Muscle layer of duodenum (tissue), 2 donors: ENCODE measurements at regions not wholly inside any gene's neighbourhood (a gene's known extent, or its start where the extent isn't known, plus 50 kb on each side); places are given as distances from the start of the nearest gene placed in this dataset.

Experiments used
- H3K27ac ChIP-seq: one replicate; pipeline ENCODE4 v1.7.0; 2013; ENCODE audit warnings: mild to moderate bottlenecking, low read length
- H3K27me3 ChIP-seq: one replicate; pipeline ENCODE4 v1.7.0; 2013; ENCODE audit warnings: low read depth, mild to moderate bottlenecking, control low read depth, low read length
- H3K36me3 ChIP-seq, 2 donors: one replicate each; pipeline ENCODE4 v1.7.0; 2013; ENCODE audit warnings: low read length in 2 of 2, control low read depth in 1 of 2, mild to moderate bottlenecking in 1 of 2; ENCODE audit not compliant: insufficient read depth in 2 of 2, control insufficient read depth in 1 of 2
- H3K4me1 ChIP-seq, 2 donors: one replicate each; pipeline ENCODE4 v1.7.0; 2013; ENCODE audit warnings: low read length in 2 of 2, mild to moderate bottlenecking in 2 of 2, control low read depth in 1 of 2, moderate library complexity in 1 of 2; ENCODE audit not compliant: insufficient read depth in 2 of 2, control insufficient read depth in 1 of 2
- H3K4me3 ChIP-seq, 2 donors: one replicate each; pipeline ENCODE4 v1.7.0; 2013; ENCODE audit warnings: low read length in 2 of 2, low read depth in 1 of 2, mild to moderate bottlenecking in 1 of 2
- H3K9me3 ChIP-seq, 2 donors: one replicate each; pipeline ENCODE4 v1.7.0; 2013; ENCODE audit warnings: low read length in 2 of 2, control low read depth in 1 of 2, mild to moderate bottlenecking in 1 of 2; ENCODE audit not compliant: control insufficient read depth in 1 of 2
- donor health status: healthy.

DNA sequence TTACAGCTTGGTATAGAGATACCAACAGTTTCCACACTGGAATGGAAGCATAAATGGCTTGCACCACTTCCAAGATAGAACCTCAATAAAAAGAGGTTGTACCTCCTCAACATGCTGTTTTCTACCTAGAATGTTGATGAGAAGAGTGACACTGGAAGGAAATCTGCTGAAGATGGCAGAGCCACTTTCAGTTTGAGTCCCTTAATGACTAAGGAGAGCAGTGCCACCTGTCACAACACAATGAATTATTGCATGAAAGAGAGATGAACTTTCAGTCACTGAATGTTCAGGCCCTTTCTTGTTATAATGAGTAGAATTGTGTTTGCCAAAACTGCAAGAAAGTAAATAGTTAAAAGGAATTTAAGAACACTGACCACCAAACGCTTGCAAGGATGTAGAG is 958.5 kb downstream of the DTWD2 start:
- Histone ChIP-seq H3K4me1 (no peaks in the 10 kb centered on the region), H3K27ac (no peak overlapping the region), H3K4me3 (no peak overlapping the region), H3K9me3 (no peaks in the 10 kb centered on the region), H3K36me3 (no peaks in the 10 kb centered on the region), H3K27me3 (no peaks in the 10 kb centered on the region)

DNA sequence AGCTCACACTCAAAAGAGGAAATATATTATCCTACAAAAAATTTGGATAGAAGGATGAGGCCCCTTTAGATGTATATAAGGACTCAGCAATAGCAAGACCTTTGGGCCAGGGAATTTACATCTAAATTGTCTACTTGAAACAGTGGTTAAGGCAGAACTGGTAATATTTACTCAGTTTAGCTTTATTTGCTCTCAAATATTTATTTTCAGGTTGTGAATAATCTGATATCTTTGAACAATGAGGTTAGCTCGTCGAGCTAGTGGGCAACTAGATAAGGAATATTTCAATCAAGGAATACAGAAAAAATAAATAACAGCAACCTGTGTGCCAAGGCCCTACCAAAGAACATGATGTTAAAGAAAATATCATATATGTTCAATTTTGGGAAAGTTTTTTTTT is 966.3 kb downstream of the DTWD2 start:
- Histone ChIP-seq H3K27ac (no peak overlapping the region), H3K4me3 (no peak overlapping the region), H3K36me3 (no peaks in the 10 kb centered on the region), H3K9me3 (no peaks in the 10 kb centered on the region), H3K27me3 (no peaks in the 10 kb centered on the region), H3K4me1 (no peaks in the 10 kb centered on the region)

DNA sequence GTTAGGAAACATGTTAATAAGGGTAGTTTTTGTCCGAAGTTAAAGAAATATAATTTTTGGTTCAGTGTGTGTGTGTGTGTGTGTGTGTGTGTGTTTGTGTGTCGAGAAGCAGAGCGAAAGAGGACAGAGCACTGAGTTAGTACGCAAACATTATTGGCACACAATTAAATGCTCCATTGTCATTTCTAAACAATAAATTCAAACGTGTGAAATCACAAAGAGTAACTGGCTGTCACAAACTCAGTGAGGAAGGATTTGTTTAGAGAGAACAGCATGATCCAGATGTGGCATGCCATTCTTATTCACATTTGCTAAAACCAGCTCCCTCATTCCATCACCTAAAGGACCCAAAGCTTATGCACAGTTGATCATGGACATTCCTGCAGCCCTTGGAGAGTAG is 970.8 kb downstream of the DTWD2 start:
- no peaks in the 10 kb centered on the region for H3K4me1 ChIP-seq
- no peak overlapping the region for H3K4me3 ChIP-seq
- H3K9me3 ChIP-seq, result no peaks in the 10 kb centered on the region
- no peak overlapping the region for H3K27ac ChIP-seq
- no peaks in the 10 kb centered on the region for H3K27me3 ChIP-seq
- no peaks in the 10 kb centered on the region for H3K36me3 ChIP-seq

DNA sequence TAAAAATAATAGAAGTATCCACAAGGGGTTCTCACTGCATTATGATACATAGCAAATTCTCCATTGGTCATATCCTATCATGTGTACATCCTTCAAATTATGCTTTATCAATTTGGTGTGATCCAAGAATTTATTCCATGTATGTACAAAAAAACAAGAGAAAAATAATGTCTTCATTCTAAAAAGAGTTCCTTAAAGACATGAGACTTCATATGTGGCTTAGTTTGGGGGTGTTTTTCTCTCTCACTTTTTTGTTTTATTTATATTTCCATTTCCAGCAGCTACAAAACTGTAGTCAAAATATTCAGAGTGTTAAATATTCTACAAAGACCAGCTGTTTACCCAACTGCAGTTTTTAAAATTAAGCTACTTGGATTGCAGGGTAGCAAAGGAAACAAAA is 972.0 kb downstream of the DTWD2 start:
- no peak overlapping the region for H3K27ac ChIP-seq
- H3K27me3 ChIP-seq, result no peaks in the 10 kb centered on the region
- H3K36me3 ChIP-seq, result no peaks in the 10 kb centered on the region
- H3K4me3 ChIP-seq, result no peak overlapping the region
- no peaks in the 10 kb centered on the region for H3K4me1 ChIP-seq
- no peaks in the 10 kb centered on the region for H3K9me3 ChIP-seq

DNA sequence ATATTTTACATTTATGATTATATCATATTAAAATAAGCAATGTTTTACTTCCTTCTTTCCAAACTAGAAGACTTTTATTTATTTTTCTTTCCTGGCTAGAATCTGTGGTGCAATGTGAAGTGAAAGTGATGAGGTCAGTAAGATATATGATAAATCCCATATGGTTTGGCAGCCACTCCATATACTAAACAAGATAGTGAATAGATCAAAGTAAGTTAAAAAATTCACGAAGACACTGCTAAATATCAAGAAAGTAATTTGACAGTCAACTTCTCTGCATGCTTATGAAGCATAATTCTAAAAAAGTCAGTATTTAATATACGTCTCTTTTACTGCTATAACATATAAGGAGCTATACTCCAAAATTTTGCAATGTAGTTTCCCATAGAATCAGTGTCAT is 972.8 kb downstream of the DTWD2 start:
- Histone ChIP-seq H3K4me3 (no peak overlapping the region), H3K9me3 (no peaks in the 10 kb centered on the region), H3K4me1 (no peaks in the 10 kb centered on the region), H3K36me3 (no peaks in the 10 kb centered on the region), H3K27ac (no peak overlapping the region), H3K27me3 (no peaks in the 10 kb centered on the region)

DNA sequence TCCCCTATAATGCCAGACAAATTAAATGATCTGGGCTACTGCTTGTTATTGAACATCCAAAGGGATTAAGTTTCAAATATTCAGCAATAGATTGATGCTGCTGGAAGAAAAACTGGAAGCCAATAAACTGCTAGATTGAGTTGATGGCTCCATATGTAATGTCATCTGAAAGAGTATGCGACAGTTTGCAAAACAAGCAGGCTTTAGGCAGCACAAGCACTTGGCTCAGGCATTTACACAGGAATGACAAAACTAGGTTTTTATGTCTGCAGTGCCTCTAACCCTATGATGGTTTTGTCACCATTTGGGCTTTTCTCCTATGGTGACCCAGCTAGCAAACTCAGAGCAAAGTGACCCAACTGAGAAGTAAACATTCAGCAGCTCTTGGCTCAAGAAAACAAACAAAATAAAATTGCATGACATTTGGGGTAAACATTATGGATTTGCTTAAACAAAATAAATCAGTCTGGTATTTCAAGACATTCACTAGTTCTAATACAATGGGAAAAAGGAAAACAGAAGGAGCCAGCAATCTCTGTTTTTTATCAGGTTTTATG is 978.5 kb downstream of the DTWD2 start:
- Histone ChIP-seq H3K9me3 (no peaks in the 10 kb centered on the region), H3K27ac (no peak overlapping the region), H3K27me3 (no peaks in the 10 kb centered on the region), H3K36me3 (no peaks in the 10 kb centered on the region), H3K4me3 (no peak overlapping the region), H3K4me1 (peaks cover 0 to 8% of the 10 kb centered on the region in 2 donors)

DNA sequence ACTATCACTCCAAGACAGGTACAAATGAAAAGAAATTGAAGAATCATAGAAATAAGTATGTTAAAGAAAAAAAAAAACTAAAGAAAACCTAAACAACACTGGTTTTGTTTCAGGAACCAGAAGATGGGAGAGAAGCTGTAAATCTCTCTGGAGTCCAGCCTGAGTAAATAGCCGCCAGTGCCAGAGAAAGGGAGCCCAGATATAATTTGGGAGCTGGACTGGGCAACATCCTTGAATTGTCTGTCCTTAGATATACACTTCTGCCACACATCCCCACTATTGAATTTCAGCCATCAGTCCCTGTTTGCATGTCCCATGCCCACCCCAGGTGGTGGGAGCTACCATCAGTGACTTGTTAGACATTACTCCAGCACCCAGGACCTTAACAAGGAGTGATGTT is 979.6 kb downstream of the DTWD2 start:
- Histone ChIP-seq H3K9me3 (no peaks in the 10 kb centered on the region), H3K4me3 (no peak overlapping the region), H3K4me1 (peaks cover 0 to 8% of the 10 kb centered on the region in 2 donors), H3K36me3 (no peaks in the 10 kb centered on the region), H3K27me3 (no peaks in the 10 kb centered on the region), H3K27ac (no peak overlapping the region)

DNA sequence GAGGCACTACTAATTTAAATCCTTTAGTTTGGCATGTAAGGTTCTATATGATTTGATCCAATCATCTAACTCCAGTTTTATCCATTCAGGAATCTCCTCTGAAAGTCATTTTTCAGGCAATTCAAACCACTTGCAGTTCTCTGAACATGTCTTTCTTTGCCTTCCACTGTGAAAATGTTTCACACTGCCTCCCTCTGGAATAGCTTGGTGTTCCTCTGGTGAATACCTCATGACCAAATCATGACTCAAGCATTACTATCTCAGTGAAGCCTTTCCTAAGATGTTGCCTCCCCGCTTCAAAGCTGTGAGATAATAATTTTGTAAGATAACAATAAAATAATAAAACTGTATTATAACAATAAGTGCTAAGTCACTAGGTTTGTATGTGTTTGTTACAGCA is 981.1 kb downstream of the DTWD2 start:
- Histone ChIP-seq H3K4me3 (no peak overlapping the region), H3K27ac (no peak overlapping the region), H3K36me3 (no peaks in the 10 kb centered on the region), H3K4me1 (peaks cover 0 to 8% of the 10 kb centered on the region in 2 donors), H3K9me3 (no peaks in the 10 kb centered on the region), H3K27me3 (no peaks in the 10 kb centered on the region)

DNA sequence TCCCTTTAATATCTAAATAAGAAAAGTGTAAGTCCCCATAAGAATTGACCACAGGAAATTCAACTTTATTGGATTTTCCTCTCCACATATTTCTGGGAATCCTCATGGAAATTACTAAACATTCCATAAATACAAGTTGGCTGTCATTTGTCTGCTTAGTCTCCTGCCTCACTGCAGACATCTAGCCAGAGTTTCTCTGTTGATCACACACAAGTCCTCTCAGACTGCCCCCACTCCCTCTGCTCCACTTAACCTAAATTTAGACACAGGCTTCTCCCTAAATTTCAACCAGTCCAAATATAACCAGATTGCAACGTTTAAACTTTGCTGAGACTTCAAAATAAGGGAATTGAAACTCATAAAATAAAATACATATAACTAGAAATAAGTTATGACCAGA is 982.1 kb downstream of the DTWD2 start:
- Histone ChIP-seq H3K27me3 (no peaks in the 10 kb centered on the region), H3K27ac (no peak overlapping the region), H3K4me1 (peaks cover 0 to 8% of the 10 kb centered on the region in 2 donors), H3K36me3 (no peaks in the 10 kb centered on the region), H3K4me3 (no peak overlapping the region), H3K9me3 (no peaks in the 10 kb centered on the region)

DNA sequence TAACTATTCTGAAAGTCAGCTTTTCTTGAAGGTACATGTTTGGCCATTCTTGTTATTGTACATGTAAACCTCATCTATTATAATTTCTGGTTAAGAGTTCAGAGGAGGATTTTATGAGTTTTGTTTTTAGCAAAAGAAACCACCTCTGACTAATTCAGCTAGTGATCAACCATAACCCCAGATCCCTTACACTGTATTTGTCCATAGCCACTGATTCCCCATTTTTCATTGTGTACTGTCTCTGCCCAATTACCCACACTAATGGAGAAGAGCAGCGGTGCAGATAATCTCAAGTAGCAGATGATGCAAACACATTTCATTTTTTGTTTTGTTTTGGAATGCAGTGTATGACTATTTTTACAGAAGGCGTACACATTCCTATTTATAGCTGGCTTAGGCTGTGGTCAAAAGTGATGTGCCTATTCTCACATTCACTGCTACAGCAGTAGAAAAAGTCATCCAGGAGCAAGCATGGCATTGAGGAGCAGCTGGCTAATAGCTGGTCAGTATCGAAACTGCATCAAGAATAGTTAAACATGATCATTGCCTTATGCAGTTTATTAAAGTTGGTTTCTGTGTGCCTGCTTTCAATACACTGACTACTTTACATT is 988.3 kb downstream of the DTWD2 start:
- Histone ChIP-seq H3K4me1 (no peaks in the 10 kb centered on the region), H3K27me3 (no peaks in the 10 kb centered on the region), H3K9me3 (no peaks in the 10 kb centered on the region), H3K36me3 (no peaks in the 10 kb centered on the region), H3K4me3 (no peak overlapping the region), H3K27ac (no peak overlapping the region)

DNA sequence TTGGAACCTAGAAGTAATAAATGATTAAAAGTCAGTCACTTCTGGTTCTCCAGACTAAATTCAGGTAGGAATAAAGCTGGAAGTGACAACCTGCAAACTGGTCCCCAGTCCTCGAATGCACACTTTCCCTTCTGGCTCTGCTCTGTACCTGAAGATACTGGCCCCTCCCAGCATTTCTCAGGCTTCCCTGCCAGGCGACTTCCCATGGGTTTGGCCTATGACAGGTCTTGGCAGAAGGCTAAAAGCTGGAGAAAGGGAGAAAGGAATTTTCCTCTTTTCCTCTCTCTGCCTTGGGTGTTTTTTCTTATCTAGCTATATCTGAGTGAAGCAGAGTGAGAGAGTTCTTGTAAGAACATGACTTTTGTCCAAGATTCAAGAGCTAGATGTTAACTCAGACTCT is 1005.7 kb downstream of the DTWD2 start:
- no peaks in the 10 kb centered on the region for H3K4me1 ChIP-seq
- H3K9me3 ChIP-seq, result no peaks in the 10 kb centered on the region
- H3K36me3 ChIP-seq, result no peaks in the 10 kb centered on the region
- H3K27ac ChIP-seq, result no peak overlapping the region
- H3K27me3 ChIP-seq, result no peaks in the 10 kb centered on the region
- no peak overlapping the region for H3K4me3 ChIP-seq

DNA sequence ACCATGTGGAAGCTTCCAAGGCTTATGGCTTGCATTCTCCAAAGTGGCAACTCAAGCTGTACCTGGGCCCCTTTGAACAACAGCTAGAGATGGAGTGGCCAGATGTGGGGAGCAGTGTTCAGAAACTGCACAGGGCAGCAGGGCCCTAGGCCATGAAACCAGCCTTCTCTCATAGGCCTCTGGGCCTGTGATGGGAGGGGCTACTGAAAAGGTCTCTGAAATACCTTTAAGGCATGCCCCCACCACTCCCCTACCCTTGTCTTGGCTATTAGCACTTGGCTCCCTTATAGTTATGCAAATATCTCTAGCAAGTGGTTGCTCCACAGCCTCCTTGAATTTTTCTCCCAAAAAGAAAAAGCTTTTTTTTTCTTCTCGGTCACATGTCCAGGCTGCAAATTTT is 1014.6 kb downstream of the DTWD2 start:
- no peaks in the 10 kb centered on the region for H3K36me3 ChIP-seq

More for the DNA sequence above, 1014.6 kb downstream of the DTWD2 start:
- no peaks in the 10 kb centered on the region for H3K27me3 ChIP-seq
- H3K9me3 ChIP-seq, result no peaks in the 10 kb centered on the region
- H3K27ac ChIP-seq, result no peak overlapping the region
- H3K4me3 ChIP-seq, result no peak overlapping the region
- peaks cover 0 to 4% of the 10 kb centered on the region in 2 donors for H3K4me1 ChIP-seq
